SK-MEL-5 (cell line): ENCODE measurements at regions not wholly inside any gene's neighbourhood (a gene's known extent, or its start where the extent isn't known, plus 50 kb on each side); places are given as distances from the start of the nearest gene placed in this dataset.
"Not testable (repeated sequence)": the region's sequence is repeated elsewhere in the genome, so short reads cannot be mapped to it uniquely, and the experiment has no call there.

ENCODE experiments used
- DNase-seq: peaks from one replicate; pipeline ENCODE4 v3.0.0-alpha.2; 2016; ENCODE audit warnings: low read depth, low spot score
- in situ Hi-C: cut with HindIII; loops from 2 replicates; pipeline ENCODE4 v1.10.0; 2016; ENCODE audit warnings: low sequenced_read_pairs, high pct_unique_total_duplicates, low pct_unique_long_range_greater_than_20kb

DNA sequence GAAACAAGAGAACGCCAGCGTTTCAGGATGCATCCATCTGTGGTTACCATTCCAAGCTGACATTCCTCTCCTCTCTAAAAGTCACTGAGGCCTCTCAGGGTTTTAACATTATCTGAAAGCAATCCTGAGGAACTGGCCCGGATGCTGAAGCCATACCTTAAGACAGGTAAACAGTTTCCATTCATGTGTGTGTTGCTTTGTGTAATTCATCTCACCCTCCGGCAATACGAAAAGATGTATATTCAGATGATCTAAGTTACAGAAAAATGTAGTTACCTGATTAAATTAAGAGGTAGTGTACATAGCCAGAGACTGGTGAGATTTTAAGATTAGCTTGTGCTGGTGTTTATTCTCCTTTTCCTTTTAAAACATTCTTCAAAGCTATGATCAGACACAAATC lies 68.4 kb upstream of the BACH2 start:
- no peak for DNase-seq
- in situ Hi-C loops = no loop called here

DNA sequence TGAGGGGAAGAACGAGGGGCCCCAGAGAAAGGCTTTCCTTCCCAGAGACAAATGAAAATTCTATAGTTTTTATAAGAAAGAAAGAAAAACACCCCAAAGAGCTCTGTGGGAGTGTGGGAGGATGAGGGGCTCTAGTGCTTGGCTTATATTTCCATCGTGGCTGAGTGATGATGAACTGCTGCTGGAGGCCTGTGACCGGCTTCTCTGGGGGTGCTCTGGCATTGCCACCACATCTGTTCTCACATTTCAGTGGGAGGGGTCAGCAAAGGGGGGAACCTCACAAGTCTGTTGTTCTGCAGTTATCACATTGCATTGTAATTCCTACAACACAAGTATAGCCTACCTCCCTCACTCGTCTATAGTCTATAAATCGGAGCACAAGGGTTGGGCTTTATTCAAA lies 67.6 kb upstream of the BACH2 start:
- in situ Hi-C loops = no loop called here
- no peak for DNase-seq

- in situ Hi-C loops = no loop called here
- peak; percentile 15 for DNase-seq
Observed at GRCh38 chr6:90362318-90362717, 65.7 kb upstream of the BACH2 start.

DNA sequence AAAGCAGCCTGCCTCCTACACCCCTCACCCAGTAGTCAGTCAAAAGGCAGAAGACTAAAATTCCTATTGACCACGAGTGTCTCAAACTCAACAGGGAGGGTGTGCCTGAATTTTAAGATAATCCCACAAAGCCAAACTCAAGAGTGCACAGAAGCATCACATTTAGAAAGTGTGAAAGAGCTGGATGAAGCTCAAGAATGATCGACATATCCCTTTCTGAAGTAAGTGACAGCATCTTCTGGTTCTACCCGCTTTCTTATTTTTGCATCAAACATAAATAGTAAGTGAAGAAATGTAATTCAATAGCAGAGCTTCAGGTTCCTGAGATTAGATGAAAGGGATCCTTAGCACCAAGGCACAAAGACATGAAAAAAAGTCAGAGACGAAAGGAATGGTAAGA lies 64.5 kb upstream of the BACH2 start:
- no peak for DNase-seq
- in situ Hi-C loops = no loop called here

DNA sequence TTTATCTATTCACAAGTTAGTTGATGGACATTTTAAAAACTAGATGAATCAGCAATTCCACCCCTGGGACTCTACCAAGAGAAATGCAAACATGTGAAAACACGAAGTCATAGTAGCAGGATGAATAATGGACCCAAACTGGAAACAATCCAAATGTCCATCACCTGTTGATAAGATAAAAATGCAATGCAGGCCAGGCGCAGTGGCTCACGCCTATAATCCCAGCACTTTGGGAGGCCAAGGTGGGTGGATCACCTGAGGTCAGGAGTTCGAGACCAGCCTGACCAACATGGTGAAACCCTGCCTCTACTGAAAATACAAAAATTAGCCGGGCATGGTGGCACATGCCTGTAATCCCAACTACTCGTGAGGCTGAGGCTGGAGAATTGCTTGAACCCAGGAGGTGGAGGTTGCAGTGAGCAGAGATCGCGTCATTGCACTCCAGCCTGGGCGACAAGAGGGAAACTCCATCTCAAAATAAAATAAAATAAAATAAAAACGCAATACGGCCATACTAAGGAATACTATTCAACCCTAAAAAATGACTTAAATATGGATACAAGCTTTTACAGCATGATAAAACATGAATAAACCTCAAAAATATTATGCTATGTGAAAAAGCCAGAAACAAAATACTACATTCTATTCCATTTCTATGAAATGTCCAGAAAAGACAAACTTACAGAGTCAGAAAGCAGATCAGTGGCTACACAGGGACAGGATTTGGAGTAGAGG lies 61.6 kb upstream of the BACH2 start:
- DNase-seq, in situ Hi-C loops: not testable (repeated sequence)

DNA sequence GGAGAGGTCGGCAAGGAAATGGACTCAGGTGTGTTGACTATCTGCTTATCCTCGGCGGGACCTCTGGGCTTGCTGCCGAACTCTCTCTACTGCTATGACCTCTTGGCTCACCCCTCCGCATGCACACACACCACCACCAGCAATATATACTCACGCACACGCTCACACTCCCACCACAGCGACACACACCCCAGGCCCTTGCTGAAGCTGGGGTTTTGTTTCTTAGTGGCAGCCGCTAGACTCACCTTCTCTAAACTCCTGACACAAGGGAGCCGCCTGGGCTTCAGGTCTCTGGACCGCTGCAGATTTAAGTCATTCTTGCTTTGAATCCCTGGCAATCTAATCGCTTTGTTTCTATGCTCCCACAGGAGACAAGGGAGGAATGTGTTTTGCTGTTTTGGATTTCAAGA lies 59.4 kb upstream of the BACH2 start:
- no peak for DNase-seq
- in situ Hi-C loops = no loop called here

DNA sequence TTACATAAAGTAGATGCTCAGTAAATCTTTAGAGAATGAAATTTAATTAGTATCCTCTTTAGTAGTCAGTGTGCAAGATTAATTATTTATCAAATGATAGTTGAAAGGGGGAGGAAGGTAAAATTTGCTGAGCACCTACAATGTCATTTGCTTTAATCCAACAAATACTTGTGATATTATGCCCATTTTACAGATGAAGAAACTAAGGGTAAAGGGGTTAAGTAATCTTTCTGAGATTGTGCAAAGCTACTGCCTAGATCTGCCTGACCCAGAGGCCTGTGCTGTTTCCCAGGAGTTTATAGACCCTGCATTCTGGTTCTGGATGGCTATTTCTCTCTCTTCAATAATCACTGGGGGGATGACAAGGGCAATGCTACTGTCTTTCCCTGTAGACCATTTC lies 58.3 kb upstream of the BACH2 start:
- in situ Hi-C loops = no loop called here
- DNase-seq = no peak

DNA sequence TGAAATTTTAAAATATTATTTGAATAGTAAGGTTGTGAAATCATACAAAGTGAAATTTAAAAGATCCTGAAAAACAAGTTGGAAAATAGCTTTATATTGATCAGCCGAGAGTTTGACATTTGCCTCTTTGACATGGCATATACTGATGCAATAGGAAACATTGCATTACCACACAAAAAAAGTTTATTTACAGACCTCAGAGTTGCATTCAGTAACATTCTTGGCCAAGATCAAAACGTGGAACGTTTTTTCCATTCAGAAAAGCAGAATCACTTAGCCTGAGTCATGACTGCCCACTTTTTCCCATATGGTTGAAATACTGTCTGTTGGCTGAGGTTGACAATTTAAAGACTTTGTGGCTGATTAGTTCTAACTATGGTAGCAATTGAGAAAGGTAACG lies 55.1 kb upstream of the BACH2 start:
- in situ Hi-C loops = no loop called here

DNA sequence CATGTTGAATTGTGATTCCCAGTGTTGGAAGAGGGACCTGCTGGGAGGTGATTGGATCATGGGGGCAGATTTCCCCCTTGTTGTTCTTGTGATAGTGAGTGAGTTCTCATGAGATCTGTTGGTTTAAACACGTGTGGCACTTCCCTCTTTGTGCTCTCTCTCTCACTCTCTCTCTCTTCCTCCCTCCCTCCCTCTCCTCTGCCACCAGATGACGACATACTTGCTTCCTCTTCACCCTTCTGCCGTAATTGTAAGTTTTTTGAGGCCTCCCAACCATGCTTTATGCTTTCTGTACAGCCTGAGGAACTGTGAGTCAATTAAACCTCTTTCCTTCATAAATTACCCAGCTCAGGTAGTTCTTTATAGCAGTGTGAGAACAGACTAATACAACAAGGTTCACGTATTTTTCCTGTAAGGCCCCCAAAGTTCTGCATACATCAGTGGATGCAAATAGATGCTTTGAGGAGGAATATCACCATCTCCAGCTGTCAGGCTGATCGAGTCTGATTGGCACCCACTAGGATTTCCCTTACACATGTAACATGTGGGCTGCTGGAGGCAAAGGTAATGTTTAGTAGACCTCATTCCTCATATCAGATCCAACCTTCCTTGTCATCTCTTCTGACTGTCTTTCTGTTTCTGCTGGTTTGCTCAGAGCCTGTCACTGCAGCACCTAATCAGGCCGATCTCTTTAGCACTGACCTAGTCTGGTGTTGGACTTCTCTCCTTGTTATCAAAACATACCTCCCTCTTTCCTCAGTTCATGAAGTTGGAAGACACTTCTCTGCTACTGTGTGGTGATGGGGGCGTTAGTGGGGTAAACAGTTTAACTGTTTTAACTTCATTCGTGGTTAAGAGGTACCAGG lies 54.3 kb upstream of the BACH2 start:
- in situ Hi-C loops = no loop called here
- no peak for DNase-seq

More for the DNA sequence above, 55.1 kb upstream of the BACH2 start:
- DNase-seq = no peak

DNA sequence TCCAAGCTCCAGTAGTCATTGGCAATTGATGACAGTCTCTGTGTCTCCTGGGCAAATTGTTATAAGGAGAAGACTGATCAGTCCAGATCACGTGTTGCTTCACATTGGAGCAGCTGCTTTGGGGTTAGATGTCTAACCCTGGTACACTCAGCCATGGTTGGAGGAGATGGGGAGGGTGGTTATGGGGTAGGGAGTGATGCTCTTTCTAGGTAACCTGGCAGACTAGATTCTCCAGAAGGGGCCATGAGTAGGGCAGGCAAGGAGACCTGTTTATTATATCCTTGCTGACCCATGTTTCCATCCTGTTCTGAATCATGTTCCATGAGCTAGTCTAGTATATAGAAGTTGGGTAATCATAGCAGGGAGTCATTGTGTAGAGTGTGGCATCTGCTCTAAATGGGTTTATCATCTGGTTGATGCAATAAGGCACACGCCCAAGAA lies 50.8 kb upstream of the BACH2 start:
- DNase-seq = no peak
- in situ Hi-C loops = no loop called here

GRCh38 chr6:90346729-90347128 lies 50.1 kb upstream of the BACH2 start:
- no peak for DNase-seq
- in situ Hi-C loops = no loop called here
